Activated CD8-positive, alpha-beta memory T cell treated with anti-CD3 and anti-CD28 coated beads for 48 hours (primary cell): ENCODE measurements at regions not wholly inside any gene's neighbourhood (a gene's known extent, or its start where the extent isn't known, plus 50 kb on each side); places are given as distances from the start of the nearest gene placed in this dataset.
"Not testable (repeated sequence)": the region's sequence is repeated elsewhere in the genome, so short reads cannot be mapped to it uniquely, and the experiment has no call there.

Experiments used
- DNase-seq, 3 experiments: peaks; one replicate each; pipeline ENCODE4 v3.0.0-alpha.2; 2020; ENCODE audit warnings: low read depth in 2 of 3, low spot score in 2 of 3

GRCh38 chr2:208607694-208608093 is 201.1 kb downstream of the PTH2R start:
- DNase-seq, result no peak

DNA sequence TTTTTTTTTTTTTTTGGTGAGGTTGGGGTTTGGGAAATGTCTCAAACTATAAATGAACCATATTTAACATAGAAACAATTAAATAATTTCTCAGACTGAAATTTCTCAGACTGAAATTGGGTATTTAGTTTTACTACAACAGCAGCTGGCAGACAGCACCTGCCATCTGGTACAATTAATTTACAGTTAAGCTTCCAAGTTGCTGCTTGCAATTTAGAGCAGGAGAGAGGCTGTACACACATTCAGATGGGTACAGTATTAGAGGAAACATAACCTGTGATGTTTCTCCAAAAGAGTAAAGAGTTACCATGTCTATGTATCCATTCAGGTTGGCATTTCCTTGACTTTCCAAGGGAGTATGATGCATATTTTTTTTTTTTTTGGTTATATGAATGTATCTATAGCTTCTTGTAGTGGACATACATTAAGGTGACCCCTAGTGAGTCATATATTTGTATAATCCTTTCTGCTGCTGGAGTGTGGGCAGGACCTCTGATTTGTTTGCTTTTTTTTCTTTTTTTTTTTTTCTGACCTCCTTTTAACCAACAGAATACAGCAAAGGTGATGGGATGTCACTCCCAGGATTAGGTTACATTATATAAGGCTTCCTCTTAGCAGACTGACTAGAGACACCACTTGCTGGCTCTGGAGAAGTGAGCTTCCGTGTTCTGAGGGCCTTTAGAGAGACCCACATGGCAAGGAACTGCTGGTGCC is 201.7 kb downstream of the PTH2R start:
- no peak for DNase-seq

DNA sequence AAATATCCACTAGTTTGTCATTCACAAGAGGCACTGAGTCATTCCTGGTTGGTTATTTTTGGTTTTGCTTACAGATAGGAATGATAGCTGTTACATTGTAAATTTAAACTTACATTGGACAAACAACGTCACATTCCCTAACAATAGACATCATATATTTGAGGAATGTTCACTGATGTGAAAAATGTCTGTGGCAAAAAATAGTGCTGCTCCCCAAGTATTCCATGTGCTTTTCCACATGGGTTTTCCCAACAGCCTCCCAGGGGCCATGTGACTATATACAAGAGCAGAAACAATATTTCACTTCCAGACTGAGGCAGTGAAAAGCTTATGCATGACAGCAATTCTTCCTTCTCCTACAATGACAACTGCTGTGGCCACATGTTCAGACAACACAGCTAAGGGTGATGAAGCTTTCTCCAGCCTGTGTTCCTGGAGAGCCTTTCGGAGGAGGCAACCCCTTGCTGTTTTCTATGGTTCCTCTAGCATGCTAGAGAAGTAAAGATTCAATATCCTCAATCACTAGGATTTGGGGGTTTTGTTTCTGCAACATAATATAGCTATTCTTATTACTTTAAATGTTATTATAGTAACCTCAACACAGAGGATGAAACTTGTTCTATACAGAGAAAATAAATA is 202.7 kb downstream of the PTH2R start:
- no peak for DNase-seq

GRCh38 chr2:208615675-208616074 is 209.1 kb downstream of the PTH2R start:
- DNase-seq, result not testable (repeated sequence)

DNA sequence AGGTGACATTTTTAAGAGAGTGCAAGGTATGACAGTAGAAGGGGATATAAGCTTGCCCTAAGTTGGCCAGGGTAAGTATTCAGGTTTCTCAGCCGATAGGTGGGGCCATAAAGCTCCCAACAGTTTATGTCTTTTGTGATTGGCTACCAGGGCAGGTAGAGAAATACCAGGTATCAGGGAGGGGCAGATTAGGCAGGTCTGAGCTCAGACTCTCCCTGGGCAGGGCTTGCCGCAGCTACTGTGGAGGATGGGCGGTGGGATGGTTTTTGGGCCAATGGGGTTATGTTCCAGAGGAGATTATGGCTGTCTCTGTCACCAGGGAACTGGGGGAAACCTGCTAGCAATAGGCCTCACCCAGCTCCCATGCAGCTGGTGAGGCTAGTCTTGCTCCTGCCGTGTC is 211.6 kb downstream of the PTH2R start:
- no peak for DNase-seq

DNA sequence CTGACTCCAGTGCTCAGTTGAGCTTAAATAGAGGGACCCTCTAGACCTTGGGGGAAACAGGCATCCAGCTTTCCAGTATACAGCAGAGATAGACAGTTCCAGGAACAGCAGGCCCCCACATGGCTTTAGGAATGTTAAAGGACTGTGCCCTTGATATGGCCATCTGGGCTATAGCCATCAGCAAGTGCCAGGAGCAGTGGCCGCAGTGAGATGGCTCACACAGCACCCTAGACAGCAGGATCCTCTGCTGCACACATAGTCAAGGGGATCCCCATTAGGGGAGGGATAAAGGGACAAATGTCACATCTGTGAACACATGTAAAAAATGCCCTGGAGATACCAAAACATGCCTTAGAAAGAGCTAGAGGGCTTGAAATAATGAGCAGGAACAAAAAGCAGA is 213.4 kb downstream of the PTH2R start:
- no peak for DNase-seq

- DNase-seq, result no peak
Measured at GRCh38 chr2:208620487-208620978, 213.9 kb downstream of the PTH2R start.

DNA sequence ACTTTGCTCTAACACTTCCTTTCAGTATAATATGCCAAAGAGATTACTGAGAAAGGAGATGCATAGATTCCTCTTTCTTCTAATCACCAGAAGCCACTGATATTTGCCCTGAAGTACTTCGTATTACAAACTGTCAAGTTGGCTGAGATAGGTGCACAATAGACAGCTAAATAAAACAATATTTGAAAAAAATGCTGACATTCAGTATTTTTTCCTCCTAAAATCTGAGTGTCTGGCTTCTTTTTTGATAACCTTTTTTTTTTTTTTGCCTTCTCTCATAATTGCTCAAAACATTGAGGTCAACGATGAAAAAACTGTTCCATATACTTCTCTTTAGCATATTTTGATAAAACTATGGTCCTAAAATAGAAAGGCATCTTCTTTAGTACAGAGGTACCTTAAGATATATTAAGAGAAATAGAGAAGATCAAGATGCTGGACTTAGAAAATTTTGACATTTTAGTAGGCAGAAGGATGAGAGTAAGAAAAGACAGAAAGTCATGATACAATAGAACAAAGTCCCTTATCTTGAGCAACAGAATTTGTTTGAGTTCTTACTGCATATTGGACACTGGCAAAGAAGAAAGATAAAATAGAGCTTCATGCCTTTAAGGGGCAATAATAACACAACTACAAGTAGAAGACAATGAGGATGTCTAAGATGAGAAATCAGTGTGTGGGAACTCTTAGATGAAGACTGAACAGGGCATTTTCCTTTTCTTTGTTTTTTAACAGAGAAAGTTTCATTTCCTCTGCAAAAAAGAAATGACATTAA is 220.7 kb downstream of the PTH2R start:
- no peak for DNase-seq

GRCh38 chr2:208627916-208628315 is 221.3 kb downstream of the PTH2R start:
- DNase-seq, result no peak

DNA sequence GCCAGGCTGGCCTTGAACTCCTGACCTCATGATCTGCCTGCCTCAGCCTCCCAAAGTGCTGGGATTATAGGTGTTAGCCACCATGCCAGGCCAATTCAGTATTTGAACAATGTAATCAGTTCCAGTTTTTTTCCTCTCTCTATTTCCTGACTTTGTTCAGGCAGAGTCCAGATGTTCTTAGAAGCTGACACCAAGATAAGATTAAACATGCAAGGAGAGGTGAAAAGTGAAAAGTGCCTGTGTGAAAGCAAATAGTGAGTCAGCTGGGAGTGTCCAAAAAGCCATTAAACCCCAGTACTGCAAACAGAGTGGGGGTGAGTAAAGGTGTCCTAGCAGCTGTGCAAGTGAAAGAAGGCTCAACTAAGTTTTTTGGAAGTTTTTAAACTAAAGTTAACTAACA is 231.5 kb downstream of the PTH2R start:
- DNase-seq, result no peak

DNA sequence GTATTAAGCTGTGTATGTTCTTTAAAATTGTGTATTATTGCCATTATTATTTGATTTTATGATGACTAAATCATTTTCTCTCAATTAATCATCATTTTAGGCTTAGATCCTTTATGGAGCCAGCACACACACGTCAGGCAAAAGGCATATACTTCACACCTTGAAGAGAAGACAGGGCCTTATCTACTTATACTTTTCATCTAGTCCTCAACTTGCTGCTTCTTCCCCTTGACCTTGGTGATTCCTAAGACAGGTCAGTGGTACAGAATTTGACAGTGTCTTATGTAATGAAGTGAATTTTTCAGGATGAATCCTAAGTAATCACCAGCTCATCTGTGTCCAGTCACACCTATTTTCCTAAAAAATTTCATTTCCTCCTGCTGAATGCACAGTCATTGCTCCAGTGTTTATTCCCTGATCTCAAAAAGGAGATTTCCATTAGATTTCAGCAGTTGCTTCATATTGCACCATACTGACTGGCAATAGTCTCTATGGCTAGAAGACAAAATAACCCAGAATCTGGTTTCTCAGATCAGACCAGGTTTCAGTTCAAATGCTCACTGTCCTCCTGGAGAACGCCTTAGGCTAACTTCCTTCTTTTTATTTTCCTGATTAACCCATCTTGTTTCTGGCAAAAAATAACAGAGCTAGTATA is 235.7 kb downstream of the PTH2R start:
- no peak for DNase-seq

- no peak for DNase-seq
Measured at GRCh38 chr2:208643145-208643544, 236.6 kb downstream of the PTH2R start.

- no peak for DNase-seq
Measured at GRCh38 chr2:208645226-208645625, 238.6 kb downstream of the PTH2R start.

GRCh38 chr2:208648368-208648767 is 241.8 kb downstream of the PTH2R start:
- no peak for DNase-seq

DNA sequence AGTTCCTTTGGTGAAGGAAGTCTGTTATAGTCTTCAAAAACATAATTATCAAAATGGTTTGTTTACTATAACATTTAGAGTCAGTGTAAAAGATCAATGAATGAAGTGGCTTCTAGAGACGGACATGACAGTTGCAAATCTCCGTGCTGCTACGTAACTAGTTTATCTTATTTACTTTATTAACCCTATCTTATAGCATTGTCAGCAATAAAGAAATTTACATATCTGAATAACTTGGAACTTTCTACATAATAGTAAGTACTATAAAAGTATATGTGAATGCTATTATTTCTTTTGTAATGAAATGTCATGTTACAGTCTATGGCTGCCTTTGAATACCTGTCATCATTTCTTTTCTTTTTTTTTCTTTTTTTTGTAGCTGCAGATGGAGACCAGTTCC is 246.8 kb downstream of the PTH2R start:
- no peak for DNase-seq

DNA sequence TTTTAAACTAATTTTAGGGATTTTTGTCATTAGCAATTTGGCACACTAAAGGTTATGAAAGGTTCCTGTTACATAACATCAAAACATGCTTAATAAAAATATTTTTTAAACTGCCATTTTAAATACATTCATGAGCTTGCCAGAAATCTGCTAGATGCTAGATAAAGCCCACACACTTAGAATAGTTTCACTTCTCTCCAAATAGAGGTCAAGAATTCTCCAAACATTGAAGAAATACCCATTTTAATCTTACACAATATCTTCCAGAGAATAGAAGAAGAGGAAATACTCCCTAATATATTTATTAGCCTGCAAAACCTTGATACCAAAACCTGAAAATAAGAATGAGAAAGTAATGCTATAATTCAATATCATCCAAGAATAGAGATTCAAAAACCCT is 247.5 kb downstream of the PTH2R start:
- no peak for DNase-seq

GRCh38 chr2:208657468-208657867 is 250.9 kb downstream of the PTH2R start:
- DNase-seq, result no peak

GRCh38 chr2:208669394-208669793 is 262.8 kb downstream of the PTH2R start:
- no peak for DNase-seq

GRCh38 chr2:208671284-208671683 is 264.7 kb downstream of the PTH2R start:
- DNase-seq, result no peak

GRCh38 chr2:208671886-208672680 is 265.5 kb downstream of the PTH2R start:
- DNase-seq, result no peak

GRCh38 chr2:208673631-208674030 is 267.0 kb downstream of the PTH2R start:
- DNase-seq, result no peak
